ENCODE measurements at regions not wholly inside any gene's neighbourhood (a gene's known extent, or its start where the extent isn't known, plus 50 kb on each side); places are given as distances from the start of the nearest gene placed in this dataset.

GRCh38 chr3:28907616-28908015, 373.3 kb upstream of the RBMS3 start:
- no peak for DNase-seq

DNA sequence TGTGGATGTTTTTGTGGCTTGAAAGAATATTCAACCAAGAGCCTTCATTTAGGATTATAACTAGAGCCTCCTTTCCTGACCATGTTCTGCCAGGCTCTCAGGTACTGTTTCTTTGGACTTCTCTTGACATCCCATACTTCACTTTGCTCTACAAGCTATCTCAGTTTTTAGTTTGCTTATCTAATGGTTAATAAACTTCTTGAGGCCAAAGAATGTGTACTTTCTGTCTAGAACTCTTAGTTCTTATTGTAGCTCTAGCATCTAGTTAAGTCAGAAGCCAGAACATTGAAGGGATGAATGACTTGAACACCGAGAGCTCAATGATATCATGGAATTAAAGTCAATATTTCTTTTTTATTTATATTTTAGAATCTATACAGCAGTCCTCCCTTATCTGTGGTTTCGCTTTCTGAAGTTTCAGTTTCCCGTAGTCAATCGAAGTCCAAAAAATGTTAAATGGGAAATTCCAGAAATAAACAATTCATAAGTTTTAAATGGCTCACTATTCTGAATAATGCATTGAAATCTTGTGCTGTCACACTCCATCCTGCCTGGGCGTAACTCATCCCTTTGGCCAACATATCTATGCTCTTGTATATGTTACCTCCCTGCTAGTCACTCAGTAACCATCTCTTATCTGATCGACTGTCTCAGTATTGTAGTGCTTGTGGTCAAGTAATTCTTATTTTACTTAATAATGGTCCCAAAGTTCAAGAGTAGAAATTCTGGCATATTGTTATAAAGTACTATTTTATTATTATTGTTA, 368.6 kb upstream of the RBMS3 start:
- no peak for DNase-seq

- peak; percentile 41 for DNase-seq
Observed at GRCh38 chr3:28915741-28916500, 364.9 kb upstream of the RBMS3 start.

GRCh38 chr3:28916713-28917499, 364.0 kb upstream of the RBMS3 start:
- peak; percentile 60 for DNase-seq

DNA sequence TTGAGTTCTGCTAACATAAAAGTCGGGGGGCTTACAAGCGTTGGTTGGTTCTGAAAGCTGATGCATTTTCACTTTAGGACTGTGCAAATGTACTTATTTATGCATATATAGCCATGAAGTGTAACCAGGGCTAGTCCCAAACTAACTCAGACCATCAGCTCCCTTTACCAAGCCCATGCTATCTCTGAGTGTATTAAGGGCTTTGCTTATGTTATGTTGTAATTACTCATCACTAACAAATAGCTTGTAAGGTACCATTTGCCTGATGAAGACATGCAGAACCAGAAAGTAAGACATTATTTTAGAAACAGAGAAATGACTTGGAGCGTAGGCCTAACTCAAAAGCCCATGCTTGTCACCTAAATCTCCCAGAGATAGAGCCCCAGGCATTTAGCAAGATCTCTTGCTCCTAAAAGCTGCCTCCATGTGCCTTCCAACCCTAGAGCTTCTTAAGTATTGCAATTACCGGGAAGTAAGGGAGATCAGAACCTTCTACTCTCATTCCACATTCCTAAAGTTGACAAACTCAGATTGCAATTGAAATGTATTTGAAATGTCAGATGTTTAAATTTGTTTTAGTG, 362.9 kb upstream of the RBMS3 start:
- no peak for DNase-seq

GRCh38 chr3:28922376-28922775, 358.5 kb upstream of the RBMS3 start:
- no peak for DNase-seq

DNA sequence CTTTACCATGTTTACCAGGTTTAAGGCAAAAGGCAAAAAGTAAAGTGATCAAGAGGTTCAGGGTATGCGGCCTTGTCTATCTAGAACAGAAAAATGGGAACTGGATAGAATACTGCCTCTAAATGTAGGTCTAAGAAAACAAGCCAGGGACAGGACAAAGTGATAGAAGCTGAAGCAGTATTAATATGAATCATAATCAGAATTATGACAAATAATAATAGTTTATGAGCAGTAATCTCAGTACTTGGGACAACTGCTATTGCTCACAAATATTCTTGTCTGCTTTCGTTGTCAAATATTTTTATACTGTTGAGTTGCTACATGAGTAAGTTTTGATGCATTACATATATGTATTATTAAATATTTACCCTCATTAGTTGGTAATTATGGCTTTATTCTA, 356.9 kb upstream of the RBMS3 start:
- DNase-seq, result no peak

DNA sequence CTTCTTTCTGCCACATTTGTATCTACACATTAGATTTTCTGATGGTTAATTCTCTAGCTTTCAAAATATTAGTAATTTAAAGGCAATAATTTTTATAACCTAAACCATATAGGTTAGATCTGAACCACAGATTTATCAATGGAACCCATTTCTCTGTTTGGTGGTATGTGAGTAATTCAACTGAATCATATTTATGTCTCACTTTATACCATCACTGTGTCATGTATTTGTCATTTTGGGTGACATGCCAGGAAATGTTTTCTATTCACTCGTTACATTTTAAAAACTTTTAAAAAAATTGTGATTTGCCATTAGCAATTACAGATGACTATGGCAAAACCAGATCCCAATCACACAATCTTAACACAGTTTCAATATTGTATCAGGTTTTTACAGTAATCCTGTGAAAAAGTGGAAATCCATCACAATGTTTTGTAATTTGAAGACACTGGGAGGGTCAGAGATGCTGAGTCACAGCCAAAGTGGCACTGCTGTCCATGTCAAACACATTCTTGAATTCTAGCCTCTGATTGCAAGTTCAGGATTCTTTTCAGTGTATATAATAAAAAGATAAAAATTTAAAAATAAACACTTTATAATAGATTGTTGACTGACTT, 356.0 kb upstream of the RBMS3 start:
- peak; percentile 46 for DNase-seq

DNA sequence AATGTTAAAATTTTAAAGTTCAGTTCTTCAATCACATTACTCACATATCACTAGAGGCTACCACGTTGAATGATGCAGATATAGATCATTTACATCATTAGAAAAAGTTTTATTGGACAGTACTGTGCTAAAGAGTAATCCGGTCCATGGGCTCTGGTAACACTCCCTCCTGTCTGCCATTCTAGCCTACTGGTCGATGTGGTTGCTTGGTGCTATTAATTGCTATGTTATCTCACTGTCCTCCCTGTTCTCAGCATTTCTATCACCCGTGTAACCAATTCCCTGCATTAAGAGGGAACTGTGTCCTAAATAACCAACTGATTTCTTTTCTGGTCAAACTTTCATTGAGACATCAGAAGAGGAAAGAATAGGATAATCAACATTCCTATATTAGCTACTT, 347.5 kb upstream of the RBMS3 start:
- no peak for DNase-seq

DNA sequence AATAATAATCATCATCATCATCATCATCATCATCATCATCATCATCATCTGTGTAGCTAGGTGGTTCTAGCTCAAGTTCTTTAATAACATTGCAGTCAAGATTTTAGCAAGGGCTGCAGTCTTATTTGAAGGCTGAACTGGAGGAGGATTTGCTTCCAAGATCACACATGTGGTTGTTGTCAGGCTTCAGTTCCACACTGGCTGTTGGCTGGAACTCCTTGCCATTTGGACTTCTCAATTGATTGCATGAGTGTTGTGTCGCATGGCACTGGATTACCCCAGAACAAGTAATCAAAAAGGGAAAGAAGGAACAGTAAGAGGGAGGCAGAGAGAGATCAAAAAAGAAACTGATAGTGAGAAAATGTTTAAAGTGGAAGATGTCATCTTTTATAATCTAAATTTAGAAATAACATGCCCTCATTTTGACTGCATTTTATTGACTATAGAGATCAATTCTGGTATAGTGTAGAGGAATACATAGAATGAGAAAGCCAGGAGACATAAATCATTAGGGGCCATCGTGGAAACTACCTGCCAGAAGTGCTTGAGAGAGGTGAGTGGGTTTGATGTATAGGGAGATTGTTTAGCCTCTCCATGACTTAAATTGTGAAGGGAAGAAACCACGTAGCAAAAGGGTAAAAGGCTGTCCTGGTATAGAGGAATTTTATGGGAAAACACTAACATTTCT, 346.6 kb upstream of the RBMS3 start:
- no peak for DNase-seq

- DNase-seq, result peak; percentile 63
Observed at GRCh38 chr3:28935146-28935545, 345.7 kb upstream of the RBMS3 start.

- peak; percentile 20 for DNase-seq
Observed at GRCh38 chr3:28936154-28936553, 344.7 kb upstream of the RBMS3 start.

DNA sequence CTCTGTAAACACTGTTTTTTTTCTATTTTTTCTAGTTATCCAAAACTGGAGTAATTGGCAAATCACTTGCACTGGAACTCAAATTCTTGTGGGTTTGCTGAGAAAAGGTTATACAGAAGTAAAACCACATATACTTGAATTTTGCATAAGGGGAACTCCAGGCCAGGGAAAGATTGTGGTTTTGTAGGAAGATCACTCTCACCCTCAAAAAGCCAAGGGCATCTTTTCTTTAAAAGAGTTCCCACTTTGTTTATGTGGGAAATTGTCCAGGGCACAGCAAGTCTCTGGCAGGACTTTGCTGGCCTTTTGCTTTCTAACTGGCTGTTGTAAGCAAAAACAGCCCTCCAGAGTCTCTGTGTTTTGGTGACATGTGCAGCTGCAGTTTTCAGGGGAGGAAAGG, 340.3 kb upstream of the RBMS3 start:
- DNase-seq, result peak; percentile 56

DNA sequence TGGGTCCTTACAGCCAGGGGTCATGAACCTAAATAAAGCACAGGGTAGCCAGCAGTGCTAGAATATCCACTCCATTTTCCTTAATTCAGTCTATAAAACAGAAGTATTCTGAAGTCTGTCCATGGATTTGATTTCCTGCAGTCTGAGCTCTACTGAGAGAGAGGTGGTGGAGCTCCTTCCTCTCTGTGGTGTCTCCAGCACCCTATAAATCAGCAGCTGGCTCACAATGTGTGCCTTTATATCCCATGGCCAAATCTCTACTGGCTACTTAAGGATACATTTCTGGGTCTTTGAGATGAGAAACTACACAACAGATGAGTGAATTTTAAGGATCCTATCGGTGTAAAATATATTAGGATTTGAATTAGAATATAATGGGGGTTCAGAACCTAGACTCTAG, 339.9 kb upstream of the RBMS3 start:
- DNase-seq, result no peak

- no peak for DNase-seq
Observed at GRCh38 chr3:28947061-28947460, 333.8 kb upstream of the RBMS3 start.

- DNase-seq, result no peak
Observed at GRCh38 chr3:28947751-28948150, 333.1 kb upstream of the RBMS3 start.

- no peak for DNase-seq
Observed at GRCh38 chr3:28948685-28949084, 332.2 kb upstream of the RBMS3 start.

- DNase-seq, result no peak
Observed at GRCh38 chr3:28949580-28949979, 331.3 kb upstream of the RBMS3 start.

DNA sequence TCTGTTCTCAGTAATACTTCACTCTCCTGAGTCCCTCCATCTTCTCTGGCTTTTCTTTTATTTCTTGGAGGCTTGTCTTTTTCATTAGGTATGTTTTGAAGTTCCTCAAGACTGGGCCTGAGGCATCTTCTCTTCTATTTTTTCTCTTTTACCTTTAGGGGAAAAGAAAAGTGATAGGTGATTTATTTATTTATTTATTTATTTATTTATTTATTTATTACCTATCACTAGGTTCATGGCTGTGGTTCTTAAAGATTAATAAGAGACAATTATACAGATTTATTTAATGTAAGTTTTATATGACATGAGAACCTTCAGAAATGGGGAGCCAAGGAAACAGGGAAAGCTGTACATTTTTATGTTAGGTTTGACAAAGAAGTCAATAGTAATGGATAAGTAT, 330.3 kb upstream of the RBMS3 start:
- no peak for DNase-seq

DNA sequence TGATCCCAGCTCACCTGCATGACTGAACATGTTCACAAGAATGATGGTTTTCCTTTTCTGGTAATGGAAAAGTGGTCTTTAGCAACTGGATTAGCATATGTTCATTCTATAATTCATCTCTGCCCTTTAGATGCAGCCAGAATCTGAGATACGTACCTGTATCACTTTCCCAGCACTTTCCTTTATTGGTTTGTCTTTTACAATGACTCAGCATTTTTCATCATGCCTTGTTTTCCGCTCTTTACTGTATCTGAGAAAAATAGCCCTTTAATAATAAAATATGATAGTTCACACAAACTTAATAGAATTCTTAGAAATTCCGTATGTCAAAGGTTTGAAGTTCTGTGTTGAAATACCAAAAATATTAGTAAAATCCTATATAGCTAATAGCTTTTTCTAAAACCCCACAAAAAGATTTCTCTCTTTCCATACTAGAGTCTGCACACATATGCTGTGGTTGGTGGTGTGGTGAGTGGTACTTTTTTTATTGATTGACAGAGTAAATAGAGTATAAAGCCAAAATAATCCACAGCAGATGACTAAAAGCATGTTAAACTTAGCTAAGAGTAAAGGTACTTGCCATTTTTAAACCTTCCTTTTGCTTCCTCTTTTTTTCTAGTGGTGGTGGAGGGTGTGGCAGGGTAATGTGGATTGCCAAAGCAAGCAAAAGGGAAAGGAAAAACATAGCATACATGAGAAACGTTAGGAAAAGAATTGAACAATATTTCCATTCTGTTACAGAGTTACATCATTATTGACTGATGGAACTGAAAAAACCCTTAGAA, 328.9 kb upstream of the RBMS3 start:
- no peak for DNase-seq

DNA sequence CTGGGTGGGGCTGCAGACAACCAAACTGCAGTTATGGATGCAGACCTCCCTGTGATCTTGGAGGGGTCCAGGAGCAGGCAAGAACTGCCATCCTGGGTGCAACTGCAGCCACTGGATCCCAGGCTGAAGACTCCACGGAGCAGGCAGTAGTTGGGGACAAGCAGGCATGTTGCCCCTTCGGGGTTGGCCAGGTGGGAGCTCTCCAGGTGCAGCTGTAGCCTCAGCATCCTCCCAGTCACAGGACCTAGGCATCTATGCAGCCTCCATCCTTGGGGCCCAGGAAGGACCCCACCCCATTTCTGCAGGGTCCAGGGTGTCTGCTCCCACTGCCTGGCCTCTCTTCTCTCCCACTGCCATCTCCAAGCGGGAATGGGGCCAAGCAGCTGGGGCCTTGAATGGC, 322.2 kb upstream of the RBMS3 start:
- DNase-seq, result no peak

Data from activated CD4-positive, alpha-beta T cell treated with anti-CD3 and anti-CD28 coated beads, Interleukin-2, Interleukin-6, amounts not matched to agents 100 ng/mL and 50 ng/mL, durations not matched to agents 16 hours and 8 hours (primary cell).